ENCODE measurements at regions not wholly inside any gene's neighbourhood (a gene's known extent, or its start where the extent isn't known, plus 50 kb on each side); places are given as distances from the start of the nearest gene placed in this dataset.

DNA sequence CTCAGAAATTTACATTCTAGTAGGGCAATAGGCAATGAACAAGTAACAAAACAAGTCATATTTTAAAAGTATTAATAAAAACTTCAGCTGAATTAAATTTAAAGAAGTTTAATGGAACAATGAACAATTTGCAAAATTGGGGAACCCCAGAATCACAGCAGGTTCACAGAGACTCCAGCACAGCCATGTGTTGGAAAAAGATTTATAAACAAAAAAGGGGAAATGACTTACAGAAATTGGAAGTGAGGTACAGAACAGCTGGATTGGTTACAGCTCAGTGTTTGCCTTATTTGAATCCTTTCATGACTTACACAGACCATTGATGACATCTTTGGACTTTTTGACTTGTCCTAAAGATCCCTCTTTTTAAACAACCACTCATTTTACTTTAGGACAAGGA, 179.9 kb upstream of the SCN7A start:
- TF ChIP-seq CTCF (IDR thresholded peaks at IDR 0.05; ENCODE audit: poor library complexity) (no peak), EZH2 (IDR thresholded peaks at IDR 0.05; ENCODE audit: borderline replicate concordance) (no peak), EZH2phosphoT487 (IDR thresholded peaks at IDR 0.05; ENCODE audit: low read depth, severe bottlenecking, unreplicated experiment) (no peak)
